GM19397 (cell line): ENCODE measurements at regions not wholly inside any gene's neighbourhood (a gene's known extent, or its start where the extent isn't known, plus 50 kb on each side); places are given as distances from the start of the nearest gene placed in this dataset.

Source experiments
- ATAC-seq: cut with Tn5 transposase; IDR thresholded peaks from one replicate; pipeline ENCODE4 v1.9.1; 2021; ENCODE audit warnings: mild to moderate bottlenecking, moderate library complexity; ENCODE audit not compliant: unreplicated experiment

DNA sequence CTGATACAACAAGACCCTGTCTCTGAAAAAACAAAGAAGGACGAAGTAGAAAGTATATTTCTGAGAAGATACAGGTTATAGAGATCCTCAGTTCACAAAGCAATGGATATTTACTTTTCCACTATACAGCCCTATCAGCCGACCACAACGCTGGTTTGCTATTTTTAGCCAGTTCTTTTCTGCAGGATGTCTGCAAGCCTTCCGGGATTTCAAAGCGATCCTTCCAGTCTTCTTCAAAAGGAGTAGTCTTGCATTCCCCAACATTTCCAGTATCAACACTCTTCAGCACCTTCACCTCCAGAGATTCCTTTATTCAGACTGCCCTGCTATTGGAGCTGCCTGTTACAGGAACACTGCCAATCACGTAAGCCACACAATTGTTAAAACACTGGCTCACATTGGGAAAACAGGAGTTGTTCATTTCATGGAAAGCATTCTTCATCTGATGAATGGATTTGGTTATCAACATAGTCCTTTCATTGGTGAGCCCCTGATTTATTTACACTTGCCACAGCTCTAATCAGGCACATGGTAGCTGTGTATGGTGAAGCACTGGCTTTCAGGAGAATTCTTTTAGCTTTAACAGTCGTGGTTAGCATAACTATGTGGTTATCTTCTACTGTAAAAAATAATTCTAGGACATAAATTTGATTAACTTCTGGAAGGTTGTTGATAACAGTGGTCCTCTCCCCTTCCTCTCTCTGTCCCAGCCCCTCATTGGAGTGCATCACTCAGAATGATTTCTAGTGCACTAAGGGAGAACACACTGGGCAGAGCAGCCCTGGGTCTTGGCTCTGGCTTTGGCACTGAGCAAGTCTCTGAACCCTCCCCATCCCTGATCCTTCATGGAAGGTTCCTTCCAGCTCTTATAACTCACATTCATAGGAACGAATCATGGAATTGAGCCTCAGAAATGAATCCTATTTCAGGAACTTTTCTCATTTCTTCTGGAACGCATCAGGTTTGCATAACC lies 109.9 kb upstream of the SORBS2 start:
- ATAC-seq: no peak

- ATAC-seq: no peak
These were observed 112.6 kb upstream of the SORBS2 start for GRCh38 chr4:185924458-185925044.

- no peak for ATAC-seq
These were observed 113.9 kb upstream of the SORBS2 start for GRCh38 chr4:185925910-185926360.

DNA sequence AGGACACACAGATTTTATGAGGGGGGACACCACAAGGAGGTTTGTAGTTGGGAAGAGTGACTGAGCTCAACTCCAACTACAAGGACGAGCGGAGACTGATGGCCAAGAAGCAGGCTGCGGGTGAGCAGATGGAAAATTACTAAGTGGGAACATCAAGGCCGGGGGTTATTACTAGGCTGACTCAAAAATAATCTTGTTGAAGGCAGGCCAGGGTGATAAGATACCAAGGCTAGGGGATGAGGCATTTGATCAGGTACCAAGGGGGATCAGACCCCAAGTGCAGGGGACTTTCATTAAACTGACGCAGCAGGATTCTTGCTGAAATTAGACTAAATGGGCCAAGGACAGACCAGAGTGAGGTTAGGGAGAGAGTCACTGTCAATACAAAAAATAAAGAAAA lies 119.4 kb upstream of the SORBS2 start:
- ATAC-seq: no peak

DNA sequence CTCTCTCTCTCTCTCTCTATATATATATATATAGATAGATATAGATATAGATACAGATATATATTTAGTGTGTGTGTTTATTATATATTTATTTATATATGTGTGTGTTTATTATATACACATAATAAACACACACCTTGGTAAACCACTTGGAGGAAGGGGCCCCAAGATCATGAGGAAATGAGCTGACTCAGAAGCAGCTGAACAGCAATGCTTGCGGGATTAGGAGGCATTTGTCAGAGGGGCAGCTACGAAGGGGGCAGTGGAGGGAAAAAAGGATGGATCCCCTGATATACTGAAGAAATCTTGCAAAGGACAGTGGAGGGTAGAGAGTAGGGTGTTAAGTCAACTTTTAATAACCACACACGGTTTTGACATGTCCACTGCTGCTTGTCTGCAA lies 120.0 kb upstream of the SORBS2 start:
- no peak for ATAC-seq

DNA sequence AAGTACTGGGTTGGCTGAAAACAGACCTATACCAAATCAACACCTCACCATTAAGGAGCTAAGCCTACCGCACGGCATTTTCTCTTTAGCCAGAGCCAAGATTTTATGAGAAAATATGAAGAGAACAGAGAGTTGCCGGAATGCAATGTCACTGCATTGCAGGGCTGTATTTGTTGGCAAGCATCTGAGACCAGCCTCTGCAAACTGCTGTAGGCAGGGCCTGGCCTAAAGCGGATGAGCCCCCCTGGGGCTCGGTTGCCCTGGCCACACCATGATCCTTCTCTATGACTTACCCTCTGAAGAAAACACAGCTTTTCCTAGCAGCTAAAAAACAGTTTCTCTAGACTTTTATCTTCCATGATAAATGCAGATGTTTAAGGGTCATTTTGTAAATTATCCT lies 120.5 kb upstream of the SORBS2 start:
- no peak for ATAC-seq

GRCh38 chr4:185933078-185933581 lies 121.1 kb upstream of the SORBS2 start:
- ATAC-seq: no peak

- no peak for ATAC-seq
These were observed 124.8 kb upstream of the SORBS2 start for GRCh38 chr4:185936650-185937376.

DNA sequence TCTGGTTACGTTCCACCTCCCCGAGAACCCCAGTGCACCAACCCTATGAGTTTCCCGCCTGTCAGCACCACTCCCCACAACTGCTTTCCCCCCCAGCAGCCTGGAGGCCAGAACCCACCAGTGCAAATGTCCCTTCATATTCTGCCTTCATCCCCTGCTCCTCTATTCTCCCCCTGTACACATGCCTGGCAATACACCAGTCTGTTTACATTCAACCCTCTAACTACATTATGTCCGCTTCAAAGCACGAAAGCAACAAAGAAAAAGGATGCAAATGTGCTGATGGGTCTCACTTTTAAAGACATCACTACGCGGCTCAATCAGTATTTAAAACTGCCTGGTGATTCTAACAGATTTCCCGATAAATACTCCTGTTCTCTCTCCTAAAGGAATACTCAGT lies 126.7 kb upstream of the SORBS2 start:
- ATAC-seq: no peak

- no peak for ATAC-seq
These were observed 127.5 kb upstream of the TLR3 start for GRCh38 chr4:185941461-185941860.

- ATAC-seq: no peak
These were observed 123.7 kb upstream of the TLR3 start for GRCh38 chr4:185945252-185945651.

DNA sequence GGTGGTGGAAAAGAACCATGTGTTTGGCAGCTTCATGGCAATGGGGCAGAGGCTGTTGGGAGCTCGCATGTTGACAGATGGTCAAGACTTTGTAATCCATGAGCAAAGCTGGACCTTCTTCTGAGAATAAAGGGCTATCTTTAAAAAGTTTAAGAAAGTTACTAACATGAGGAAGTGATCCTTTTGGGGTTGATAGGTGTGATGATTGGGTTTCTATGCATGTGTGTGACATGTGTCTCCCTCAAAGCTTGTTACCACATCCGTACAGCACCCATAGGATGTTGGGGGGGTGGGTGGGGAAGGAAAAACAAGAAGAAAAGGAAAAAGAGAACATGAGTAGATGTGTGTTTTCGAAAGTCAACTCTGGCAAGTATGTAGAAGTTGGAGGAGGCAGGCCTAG lies 123.0 kb upstream of the TLR3 start:
- no peak for ATAC-seq

- ATAC-seq: no peak
These were observed 118.1 kb upstream of the TLR3 start for GRCh38 chr4:185950891-185951290.

- ATAC-seq: no peak
These were observed 113.7 kb upstream of the TLR3 start for GRCh38 chr4:185955151-185955770.

- no peak for ATAC-seq
These were observed 113.0 kb upstream of the TLR3 start for GRCh38 chr4:185955826-185956543.

DNA sequence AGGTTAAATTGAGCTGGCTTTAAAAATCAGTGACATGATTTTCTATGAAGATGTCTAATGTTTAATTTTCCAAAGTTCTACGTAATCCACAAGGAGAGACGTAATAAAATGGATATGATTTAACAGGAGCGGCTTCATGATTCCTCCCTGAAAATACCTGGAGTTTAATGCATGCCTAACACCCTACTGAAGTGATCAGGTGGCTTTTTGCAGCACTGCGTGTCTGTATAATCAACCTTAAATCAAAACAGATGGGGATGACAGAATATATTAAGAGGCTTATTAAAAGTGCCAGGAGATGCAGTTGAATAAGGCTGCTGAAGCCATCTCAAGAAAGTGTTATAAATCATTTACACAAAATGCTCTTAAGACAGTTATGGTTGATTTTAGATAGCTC lies 112.4 kb upstream of the TLR3 start:
- ATAC-seq: no peak

GRCh38 chr4:185958094-185958747 lies 110.7 kb upstream of the TLR3 start:
- no peak for ATAC-seq

DNA sequence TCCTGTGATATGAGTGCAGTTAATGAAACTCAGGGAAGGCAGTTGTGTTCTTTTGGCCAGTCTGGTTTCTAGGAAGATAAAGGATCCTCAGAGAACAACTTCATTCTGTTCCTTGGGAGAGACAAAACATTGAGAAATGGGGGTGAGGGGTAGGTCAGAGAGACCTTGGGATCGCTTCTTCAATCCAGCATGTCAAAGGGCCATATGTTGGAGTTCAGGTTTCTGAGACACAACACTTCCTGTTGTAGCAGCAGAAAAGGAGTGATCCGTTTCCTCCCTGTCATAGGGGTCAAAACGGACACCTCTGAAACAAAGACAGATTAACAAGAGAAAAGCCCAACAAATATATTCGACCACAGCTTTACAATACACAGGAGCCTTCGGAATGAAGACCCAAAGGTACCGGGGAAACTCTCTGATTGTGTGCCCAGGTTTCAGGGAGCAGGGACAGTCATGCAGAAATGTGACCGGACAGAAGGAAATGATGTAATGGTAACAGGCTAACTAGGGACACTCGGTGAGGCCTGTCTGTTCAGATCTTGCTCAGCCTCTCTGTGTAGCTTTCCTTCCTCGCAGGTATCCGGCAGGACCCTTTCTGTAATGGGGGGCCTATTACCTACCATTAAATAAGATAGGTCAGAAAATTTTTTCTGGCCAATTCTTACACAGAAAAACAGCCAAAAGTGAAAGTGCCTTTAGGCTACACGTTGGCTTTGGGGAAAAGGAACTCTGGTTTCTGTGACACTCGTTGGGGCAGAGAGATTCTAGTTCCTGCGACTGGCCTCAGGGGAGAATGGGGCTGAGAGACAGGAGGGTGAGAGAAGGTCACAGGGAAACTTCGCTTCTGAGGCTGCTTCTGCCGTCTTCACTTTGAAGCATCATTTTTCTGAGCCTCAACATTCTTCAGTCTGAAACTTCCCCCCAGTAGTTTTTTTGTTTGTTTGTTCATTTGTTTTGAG lies 103.3 kb upstream of the TLR3 start:
- ATAC-seq: peak; percentile 80

DNA sequence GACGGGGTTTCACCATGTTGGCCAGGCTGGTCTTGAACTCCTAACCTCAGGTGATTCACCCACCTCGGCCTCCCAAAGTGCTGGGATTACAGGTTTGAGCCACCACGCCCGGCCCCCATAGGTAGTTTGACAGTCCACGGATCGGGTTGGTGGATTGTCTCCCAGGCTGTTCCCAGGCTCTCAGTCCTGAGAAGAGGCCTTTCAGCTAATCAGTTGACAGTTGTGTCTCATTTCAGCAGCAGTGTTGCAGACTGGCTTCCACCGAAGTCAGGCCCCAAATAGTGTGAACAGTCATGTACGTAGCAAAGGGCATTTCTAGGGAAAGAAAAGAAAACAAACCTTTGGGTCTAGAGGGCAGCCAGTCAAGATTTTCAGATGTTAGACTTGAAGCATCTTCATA lies 102.4 kb upstream of the TLR3 start:
- no peak for ATAC-seq
